H9 (cell line): ENCODE measurements at regions not wholly inside any gene's neighbourhood (a gene's known extent, or its start where the extent isn't known, plus 50 kb on each side); places are given as distances from the start of the nearest gene placed in this dataset.

ENCODE experiments used
- DNase-seq: peaks from one replicate; pipeline ENCODE4 v3.0.0-alpha.2; 2017
- H2AFZ ChIP-seq: one replicate; pipeline ENCODE4 v1.6.1; 2013; ENCODE audit warnings: mild to moderate bottlenecking, low read length, control low read depth, moderate library complexity
- H2AK5ac ChIP-seq: 2 replicates; pipeline ENCODE4 v1.6.1; 2013; ENCODE audit warnings: low read length, control low read depth, mixed read lengths; ENCODE audit not compliant: insufficient read length
- H2BK120ac ChIP-seq: one replicate; pipeline ENCODE4 v1.6.1; 2013; ENCODE audit warnings: low read depth, mild to moderate bottlenecking, low read length, control low read depth, inconsistent platforms; ENCODE audit not compliant: poor library complexity, severe bottlenecking
- H2BK12ac ChIP-seq: 2 replicates; pipeline ENCODE4 v1.6.1; 2013; ENCODE audit warnings: low read length, control low read depth, mixed read lengths, low read depth; ENCODE audit not compliant: insufficient read length
- H2BK15ac ChIP-seq: 2 replicates; pipeline ENCODE4 v1.6.1; 2013; ENCODE audit warnings: low read depth, low read length, control low read depth
- H2BK20ac ChIP-seq: one replicate; pipeline ENCODE4 v1.6.1; 2013; ENCODE audit warnings: low read depth, mild to moderate bottlenecking, low read length, control low read depth, inconsistent platforms; ENCODE audit not compliant: poor library complexity, severe bottlenecking
- H2BK5ac ChIP-seq: 2 replicates; pipeline ENCODE4 v1.6.1; 2013; ENCODE audit warnings: low read length, control low read depth, mixed read lengths; ENCODE audit not compliant: insufficient read length
- H3K14ac ChIP-seq: 2 replicates; pipeline ENCODE4 v1.6.1; 2013; ENCODE audit warnings: low read length, control low read depth; ENCODE audit not compliant: insufficient read depth
- H3K18ac ChIP-seq: 2 replicates; pipeline ENCODE4 v1.6.1; 2013; ENCODE audit warnings: low read depth, mild to moderate bottlenecking, mixed read lengths, low read length, control low read depth; ENCODE audit not compliant: insufficient read length
- H3K23ac ChIP-seq: 2 replicates; pipeline ENCODE4 v1.6.1; 2013; ENCODE audit warnings: low read length, control low read depth, mixed read lengths, low read depth; ENCODE audit not compliant: insufficient read length
- H3K23me2 ChIP-seq: 2 replicates; pipeline ENCODE4 v1.6.1; 2013; ENCODE audit warnings: low read depth, mild to moderate bottlenecking, mixed read lengths, low read length, control low read depth; ENCODE audit not compliant: insufficient read length, poor library complexity, severe bottlenecking
- H3K27ac ChIP-seq: 2 replicates; pipeline ENCODE4 v1.5.1; 2013; ENCODE audit warnings: low read length, control low read depth, mixed read lengths, low read depth; ENCODE audit not compliant: insufficient read length
- H3K27me3 ChIP-seq: 2 replicates; pipeline ENCODE4 v1.6.1; 2013; ENCODE audit warnings: low read length, control low read depth, inconsistent platforms; ENCODE audit not compliant: insufficient read depth
- H3K4ac ChIP-seq: 2 replicates; pipeline ENCODE4 v1.6.1; 2013; ENCODE audit warnings: low read depth, mild to moderate bottlenecking, control low read depth, inconsistent platforms, low read length, moderate library complexity
- H3K4me1 ChIP-seq: 2 replicates; pipeline ENCODE4 v1.6.1; 2013; ENCODE audit warnings: low read length, control low read depth, inconsistent platforms; ENCODE audit not compliant: insufficient read depth
- H3K4me2 ChIP-seq: 2 replicates; pipeline ENCODE4 v1.6.1; 2013; ENCODE audit warnings: low read length, control low read depth, mixed read lengths; ENCODE audit not compliant: insufficient read length, insufficient read depth
- H3K56ac ChIP-seq: 2 replicates; pipeline ENCODE4 v1.6.1; 2013; ENCODE audit warnings: low read depth, mild to moderate bottlenecking, mixed read lengths, low read length, control low read depth; ENCODE audit not compliant: insufficient read length
- H3K79me1 ChIP-seq: 2 replicates; pipeline ENCODE4 v1.6.1; 2013; ENCODE audit warnings: low read depth, mild to moderate bottlenecking, moderate library complexity, low read length, control low read depth, inconsistent platforms; ENCODE audit not compliant: insufficient read depth, poor library complexity, severe bottlenecking
- H3K79me2 ChIP-seq: 2 replicates; pipeline ENCODE4 v1.6.1; 2013; ENCODE audit warnings: low read length, control low read depth, inconsistent platforms; ENCODE audit not compliant: insufficient read depth
- H3K9ac ChIP-seq: 2 replicates; pipeline ENCODE4 v1.6.1; 2013; ENCODE audit warnings: low read length, control low read depth, mixed read lengths; ENCODE audit not compliant: insufficient read length; ENCODE audit errors: extremely low read depth
- H3K9me3 ChIP-seq: one replicate; pipeline ENCODE4 v1.6.1; 2013; ENCODE audit warnings: low read depth, low read length, inconsistent platforms; ENCODE audit not compliant: control insufficient read depth
- H3T11ph ChIP-seq: one replicate; pipeline ENCODE4 v1.6.1; 2013; ENCODE audit warnings: mild to moderate bottlenecking, low read length, control low read depth, inconsistent platforms
- H4K20me1 ChIP-seq: one replicate; pipeline ENCODE4 v1.6.1; 2013; ENCODE audit not compliant: control insufficient read depth, insufficient read length, insufficient read depth
- H4K5ac ChIP-seq: 2 replicates; pipeline ENCODE4 v1.6.1; 2013; ENCODE audit warnings: low read depth, mild to moderate bottlenecking, mixed read lengths, low read length, control low read depth; ENCODE audit not compliant: insufficient read length
- H4K8ac ChIP-seq: replicated peaks from 2 replicates; pipeline ENCODE4 v1.6.1; 2013; ENCODE audit warnings: low read length, control low read depth, mixed read lengths, low read depth; ENCODE audit not compliant: insufficient read length
- H4K91ac ChIP-seq: 2 replicates; pipeline ENCODE4 v1.6.1; 2013; ENCODE audit warnings: low read depth, mild to moderate bottlenecking, moderate library complexity, mixed read lengths, low read length, control low read depth; ENCODE audit not compliant: insufficient read length
- H3K27ac Mint-ChIP-seq, 3 experiments: 2 replicates in 2 of 3; 3 replicates in 1 of 3; pipeline ENCODE4 v1.8.0; 2020 to 2021; ENCODE audit warnings: mixed read lengths in 3 of 3, mild to moderate bottlenecking in 1 of 3, moderate library complexity in 1 of 3
- H3K27me3 Mint-ChIP-seq: 2 replicates; pipeline ENCODE4 v1.8.0; 2021; ENCODE audit warnings: low read depth, mild to moderate bottlenecking, moderate library complexity, mixed read lengths
- H3K36me3 Mint-ChIP-seq, 3 experiments: 2 replicates in 2 of 3; 3 replicates in 1 of 3; pipeline ENCODE4 v1.8.0; 2020 to 2021; ENCODE audit warnings: low read depth in 3 of 3, mixed read lengths in 3 of 3; ENCODE audit not compliant: insufficient read depth in 1 of 3
- H3K4me1 Mint-ChIP-seq, 2 experiments: 2 replicates each; pipeline ENCODE4 v1.8.0; 2020; ENCODE audit warnings: mixed read lengths in 2 of 2
- H3K4me3 Mint-ChIP-seq, 2 experiments: 2 replicates in 1 of 2; 3 replicates in 1 of 2; pipeline ENCODE4 v1.8.0; 2020 to 2021; ENCODE audit warnings: mild to moderate bottlenecking in 2 of 2, mixed read lengths in 2 of 2, moderate library complexity in 1 of 2
- H3K9me3 Mint-ChIP-seq, 2 experiments: 2 replicates in 1 of 2; 3 replicates in 1 of 2; pipeline ENCODE4 v1.8.0; 2020; ENCODE audit warnings: mild to moderate bottlenecking in 2 of 2, mixed read lengths in 2 of 2, moderate library complexity in 1 of 2
- WGBS: extraction: QIAGEN DNeasy Blood & Tissue Kit; methylation state at CpG from one replicate; pipeline ENCODE4 v1.1.7; 2013; ENCODE audit warnings: missing lambda C conversion rate, low lambda C conversion rate, mixed read lengths; ENCODE audit not compliant: insufficient read length; ENCODE audit errors: extremely low coverage; 5-methylcytosine and 5-hydroxymethylcytosine counted together
- TF ChIP-seq, protein P1 (sequence below): fragments of 200-600 bp; sonication (generic); conservative IDR thresholded peaks from 3 replicates; pipeline ENCODE4 v1.8.0; 2021; ENCODE audit warnings: antibody characterized with exemption, mild to moderate bottlenecking

- H3K23me2 ChIP-seq = no peaks in the 10 kb centered on the region
- H3T11ph ChIP-seq = no peak overlapping the region
- Mint-ChIP-seq H3K4me3 (no peak overlapping the region), H3K36me3 (no peaks in the 10 kb centered on the region), H3K27me3 (no peaks in the 10 kb centered on the region; the same call in 1 of the 2 replicates), H3K27ac (no peak overlapping the region; a peak in 1 of 7 replicates), H3K9me3 (no peaks in the 10 kb centered on the region), H3K4me1 (peaks cover 0 to 4% of the 10 kb centered on the region in 2 experiments; a peak in 2 of 4 replicates)
- H3K56ac ChIP-seq = no peak overlapping the region
- H2AFZ ChIP-seq = no peak overlapping the region
- H2AK5ac ChIP-seq = no peak overlapping the region
- no peak for DNase-seq
- H4K20me1 ChIP-seq = no peaks in the 10 kb centered on the region
- no peak overlapping the region for H2BK15ac ChIP-seq
- H3K79me2 ChIP-seq = no peaks in the 10 kb centered on the region
- no peak overlapping the region for H3K23ac ChIP-seq
- no CpG with 5 or more reads among the region's 5 CpGs for WGBS
- H3K9ac ChIP-seq = no peak overlapping the region
- H3K79me1 ChIP-seq = no peaks in the 10 kb centered on the region
- H3K14ac ChIP-seq = no peak overlapping the region
- H4K91ac ChIP-seq = no peak overlapping the region
- no peaks in the 10 kb centered on the region for H3K4me1 ChIP-seq
- H4K8ac ChIP-seq = no peak overlapping the region
- H2BK20ac ChIP-seq = no peak overlapping the region
- H2BK120ac ChIP-seq = no peak overlapping the region
- no peaks in the 10 kb centered on the region for H3K9me3 ChIP-seq
- H3K27me3 ChIP-seq = no peaks in the 10 kb centered on the region
- H3K27ac ChIP-seq = no peak overlapping the region
- no peak overlapping the region for H2BK5ac ChIP-seq
- TF ChIP-seq, protein P1, sequence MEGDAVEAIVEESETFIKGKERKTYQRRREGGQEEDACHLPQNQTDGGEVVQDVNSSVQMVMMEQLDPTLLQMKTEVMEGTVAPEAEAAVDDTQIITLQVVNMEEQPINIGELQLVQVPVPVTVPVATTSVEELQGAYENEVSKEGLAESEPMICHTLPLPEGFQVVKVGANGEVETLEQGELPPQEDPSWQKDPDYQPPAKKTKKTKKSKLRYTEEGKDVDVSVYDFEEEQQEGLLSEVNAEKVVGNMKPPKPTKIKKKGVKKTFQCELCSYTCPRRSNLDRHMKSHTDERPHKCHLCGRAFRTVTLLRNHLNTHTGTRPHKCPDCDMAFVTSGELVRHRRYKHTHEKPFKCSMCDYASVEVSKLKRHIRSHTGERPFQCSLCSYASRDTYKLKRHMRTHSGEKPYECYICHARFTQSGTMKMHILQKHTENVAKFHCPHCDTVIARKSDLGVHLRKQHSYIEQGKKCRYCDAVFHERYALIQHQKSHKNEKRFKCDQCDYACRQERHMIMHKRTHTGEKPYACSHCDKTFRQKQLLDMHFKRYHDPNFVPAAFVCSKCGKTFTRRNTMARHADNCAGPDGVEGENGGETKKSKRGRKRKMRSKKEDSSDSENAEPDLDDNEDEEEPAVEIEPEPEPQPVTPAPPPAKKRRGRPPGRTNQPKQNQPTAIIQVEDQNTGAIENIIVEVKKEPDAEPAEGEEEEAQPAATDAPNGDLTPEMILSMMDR = no peak
- no peak overlapping the region for H3K18ac ChIP-seq
- no peak overlapping the region for H4K5ac ChIP-seq
- H3K4ac ChIP-seq = no peak overlapping the region
- no peak overlapping the region for H3K4me2 ChIP-seq
- no peak overlapping the region for H2BK12ac ChIP-seq
These were observed 586.5 kb upstream of the TENM3 start for GRCh38 chr4:181656748-181657147.
